ENCODE measurements at regions not wholly inside any gene's neighbourhood (a gene's known extent, or its start where the extent isn't known, plus 50 kb on each side); places are given as distances from the start of the nearest gene placed in this dataset.

GRCh38 chr20:56979125-56979524 lies 287.3 kb downstream of the BMP7 start:
- POLR2A ChIA-PET, result no interaction called here
- Mint-ChIP-seq H3K36me3 (ENCODE audit: low read depth) (no peaks in the 10 kb centered on the region), H3K4me1 (ENCODE audit: low read depth) (no peaks in the 10 kb centered on the region), H3K9me3 (ENCODE audit: insufficient read depth) (no peaks in the 10 kb centered on the region), H3K27me3 (ENCODE audit: low read depth) (peaks cover 19% of the 10 kb centered on the region), H3K4me3 (no peak overlapping the region), H3K27ac (no peak overlapping the region)
- CTCF ChIA-PET, result no interaction called here
- ATAC-seq (no peak), DNase-seq (no peak)

GRCh38 chr20:56981301-56981700 lies 285.1 kb downstream of the BMP7 start:
- ChIA-PET POLR2A (no interaction called here), CTCF (no interaction called here)
- Mint-ChIP-seq H3K9me3 (ENCODE audit: insufficient read depth) (no peaks in the 10 kb centered on the region), H3K4me1 (ENCODE audit: low read depth) (no peaks in the 10 kb centered on the region), H3K36me3 (ENCODE audit: low read depth) (no peaks in the 10 kb centered on the region), H3K27me3 (ENCODE audit: low read depth) (peaks cover 4% of the 10 kb centered on the region), H3K27ac (no peak overlapping the region), H3K4me3 (no peak overlapping the region)
- DNase-seq (no peak), ATAC-seq (no peak)

GRCh38 chr20:56983813-56984212 lies 282.6 kb downstream of the BMP7 start:
- Mint-ChIP-seq H3K27ac (no peak overlapping the region), H3K36me3 (ENCODE audit: low read depth) (no peaks in the 10 kb centered on the region), H3K4me3 (no peak overlapping the region), H3K9me3 (ENCODE audit: insufficient read depth) (no peaks in the 10 kb centered on the region), H3K4me1 (ENCODE audit: low read depth) (no peaks in the 10 kb centered on the region), H3K27me3 (ENCODE audit: low read depth) (peaks cover 4% of the 10 kb centered on the region)
- ChIA-PET POLR2A (no interaction called here), CTCF (interaction anchor here (1.1 kb wide), 1 partner anchor 434 kb away, joined by 5 read pairs; no protein-coding TSS in a partner anchor)
- DNase-seq (no peak), ATAC-seq (no peak)

- no peaks in the 10 kb centered on the region for H3K9me3 Mint-ChIP-seq (ENCODE audit: insufficient read depth)
- no peaks in the 10 kb centered on the region for H3K4me1 Mint-ChIP-seq (ENCODE audit: low read depth)
- no peak for ATAC-seq
- no peak for DNase-seq
- no peak overlapping the region for H3K27ac Mint-ChIP-seq
- no peaks in the 10 kb centered on the region for H3K36me3 Mint-ChIP-seq (ENCODE audit: low read depth)
- ChIA-PET POLR2A (no interaction called here), CTCF (no interaction called here)
- peaks cover 2% of the 10 kb centered on the region for H3K27me3 Mint-ChIP-seq (ENCODE audit: low read depth)
- no peak overlapping the region for H3K4me3 Mint-ChIP-seq
These were observed 281.3 kb downstream of the BMP7 start for GRCh38 chr20:56985066-56985685.

- DNase-seq (no peak), ATAC-seq (no peak)
- Mint-ChIP-seq H3K9me3 (ENCODE audit: insufficient read depth) (no peaks in the 10 kb centered on the region), H3K27ac (no peak overlapping the region), H3K36me3 (ENCODE audit: low read depth) (no peaks in the 10 kb centered on the region), H3K4me3 (no peak overlapping the region), H3K4me1 (ENCODE audit: low read depth) (no peaks in the 10 kb centered on the region), H3K27me3 (ENCODE audit: low read depth) (peaks cover 3% of the 10 kb centered on the region)
- ChIA-PET POLR2A (no interaction called here), CTCF (no interaction called here)
These were observed 280.0 kb downstream of the BMP7 start for GRCh38 chr20:56986476-56986875.

GRCh38 chr20:56986931-56987720 lies 279.3 kb downstream of the BMP7 start:
- H3K4me1 Mint-ChIP-seq (ENCODE audit: low read depth), result no peaks in the 10 kb centered on the region
- no peak overlapping the region for H3K27ac Mint-ChIP-seq
- H3K36me3 Mint-ChIP-seq (ENCODE audit: low read depth), result no peaks in the 10 kb centered on the region
- POLR2A ChIA-PET, result no interaction called here
- peaks cover 3% of the 10 kb centered on the region for H3K27me3 Mint-ChIP-seq (ENCODE audit: low read depth)
- H3K4me3 Mint-ChIP-seq, result no peak overlapping the region
- CTCF ChIA-PET, result no interaction called here
- H3K9me3 Mint-ChIP-seq (ENCODE audit: insufficient read depth), result no peaks in the 10 kb centered on the region
- ATAC-seq (no peak), DNase-seq (no peak)

GRCh38 chr20:56987986-56988385 lies 278.5 kb downstream of the BMP7 start:
- no peak for DNase-seq
- Mint-ChIP-seq H3K27me3 (ENCODE audit: low read depth) (peaks cover 3% of the 10 kb centered on the region), H3K27ac (no peak overlapping the region), H3K9me3 (ENCODE audit: insufficient read depth) (no peaks in the 10 kb centered on the region), H3K4me1 (ENCODE audit: low read depth) (no peaks in the 10 kb centered on the region), H3K36me3 (ENCODE audit: low read depth) (no peaks in the 10 kb centered on the region), H3K4me3 (no peak overlapping the region)
- ChIA-PET CTCF (no interaction called here), POLR2A (no interaction called here)
- no peak for ATAC-seq

GRCh38 chr20:56988446-56988845 lies 278.0 kb downstream of the BMP7 start:
- POLR2A ChIA-PET, result no interaction called here
- CTCF ChIA-PET, result no interaction called here
- no peak for ATAC-seq
- Mint-ChIP-seq H3K36me3 (ENCODE audit: low read depth) (no peaks in the 10 kb centered on the region), H3K27ac (no peak overlapping the region), H3K4me3 (no peak overlapping the region), H3K9me3 (ENCODE audit: insufficient read depth) (no peaks in the 10 kb centered on the region), H3K27me3 (ENCODE audit: low read depth) (peaks cover 3% of the 10 kb centered on the region), H3K4me1 (ENCODE audit: low read depth) (no peaks in the 10 kb centered on the region)
- DNase-seq, result no peak

GRCh38 chr20:56989516-56989915 lies 276.9 kb downstream of the BMP7 start:
- Mint-ChIP-seq H3K4me3 (no peak overlapping the region), H3K27me3 (ENCODE audit: low read depth) (peaks cover 3% of the 10 kb centered on the region), H3K27ac (no peak overlapping the region), H3K36me3 (ENCODE audit: low read depth) (no peaks in the 10 kb centered on the region), H3K4me1 (ENCODE audit: low read depth) (no peaks in the 10 kb centered on the region), H3K9me3 (ENCODE audit: insufficient read depth) (no peaks in the 10 kb centered on the region)
- ATAC-seq, result no peak
- CTCF ChIA-PET, result no interaction called here
- POLR2A ChIA-PET, result no interaction called here
- DNase-seq, result no peak

- Mint-ChIP-seq H3K36me3 (ENCODE audit: low read depth) (no peaks in the 10 kb centered on the region), H3K27me3 (ENCODE audit: low read depth) (peaks cover 3% of the 10 kb centered on the region), H3K4me1 (ENCODE audit: low read depth) (no peaks in the 10 kb centered on the region), H3K4me3 (no peak overlapping the region), H3K9me3 (ENCODE audit: insufficient read depth) (peaks cover 4% of the 10 kb centered on the region), H3K27ac (no peak overlapping the region)
- DNase-seq, result no peak
- POLR2A ChIA-PET, result no interaction called here
- no peak for ATAC-seq
- CTCF ChIA-PET, result interaction anchor here (4.6 kb wide), 1 partner anchor 443 kb away, joined by 23 read pairs; no protein-coding TSS in a partner anchor
These were observed 273.4 kb downstream of the BMP7 start for GRCh38 chr20:56993020-56993559.

- Mint-ChIP-seq H3K4me3 (no peak overlapping the region), H3K36me3 (ENCODE audit: low read depth) (no peaks in the 10 kb centered on the region), H3K27ac (no peak overlapping the region), H3K9me3 (ENCODE audit: insufficient read depth) (peaks cover 13% of the 10 kb centered on the region), H3K27me3 (ENCODE audit: low read depth) (peaks cover 3% of the 10 kb centered on the region), H3K4me1 (ENCODE audit: low read depth) (no peaks in the 10 kb centered on the region)
- no peak for DNase-seq
- ChIA-PET CTCF (interaction anchor here (4.6 kb wide), 1 partner anchor 444 kb away, joined by 23 read pairs; no protein-coding TSS in a partner anchor), POLR2A (no interaction called here)
- no peak for ATAC-seq
These were observed 272.4 kb downstream of the BMP7 start for GRCh38 chr20:56994006-56994405.

GRCh38 chr20:56995149-56995548 lies 271.3 kb downstream of the BMP7 start:
- Mint-ChIP-seq H3K27me3 (ENCODE audit: low read depth) (peaks cover 3% of the 10 kb centered on the region), H3K27ac (no peak overlapping the region), H3K4me1 (ENCODE audit: low read depth) (no peaks in the 10 kb centered on the region), H3K4me3 (no peak overlapping the region), H3K36me3 (ENCODE audit: low read depth) (no peaks in the 10 kb centered on the region), H3K9me3 (ENCODE audit: insufficient read depth) (peaks cover 13% of the 10 kb centered on the region)
- CTCF ChIA-PET, result interaction anchor here (4.6 kb wide), 1 partner anchor 445 kb away, joined by 23 read pairs; no protein-coding TSS in a partner anchor
- no peak for ATAC-seq
- POLR2A ChIA-PET, result no interaction called here
- no peak for DNase-seq
